ENCODE measurements at regions not wholly inside any gene's neighbourhood (a gene's known extent, or its start where the extent isn't known, plus 50 kb on each side); places are given as distances from the start of the nearest gene placed in this dataset.

- H2AFZ ChIP-seq (ENCODE audit: low read depth, low read length), result no peak overlapping the region
- H3K9ac ChIP-seq (replicated peaks; ENCODE audit: extremely low read depth, insufficient read depth, low read length), result no peak overlapping the region
- intact Hi-C loops (cut with micrococcal nuclease), result no loop called here
- POLR2A ChIA-PET, result no interaction called here
- no peaks in the 10 kb centered on the region for H4K20me1 ChIP-seq (replicated peaks; ENCODE audit: control insufficient read depth, extremely low read depth, insufficient read depth, low read length)
- H3K9me3 ChIP-seq (replicated peaks; ENCODE audit: control insufficient read depth, insufficient read depth, low read length), result no peaks in the 10 kb centered on the region
- no peaks in the 10 kb centered on the region for H3K27me3 ChIP-seq (ENCODE audit: control insufficient read depth in 2 of 2, insufficient read depth in 2 of 2, low read length in 2 of 2)
- CTCF ChIA-PET, result no interaction called here
- no TSS peak for BruUV-seq (replicated peaks)
- no peak for DNase-seq (ENCODE audit: low read depth, low spot score)
- dilution Hi-C loops (cut with MboI; ENCODE audit: extremely low pct_ligation_motif_present, low sequenced_read_pairs), result no loop called here
- TF ChIP-seq GATA2 (IDR thresholded peaks at IDR 0.05; ENCODE audit: insufficient read depth, insufficient read length, low read depth, low read length), result no peak
- no peak for TF ChIP-seq POLR2A (IDR thresholded peaks at IDR 0.05; ENCODE audit: low read depth, low read length)
- TF ChIP-seq CTCF (IDR thresholded peaks at IDR 0.05; ENCODE audit: extremely low read depth in 1 of 2, insufficient read depth in 1 of 2, low read depth in 1 of 2, low read length in 2 of 2), result no peak
- no peak for TF ChIP-seq POLR2AphosphoS5 (IDR thresholded peaks at IDR 0.05; ENCODE audit: insufficient read depth, low read depth, low read length)
- H3K36me3 ChIP-seq (ENCODE audit: control insufficient read depth in 2 of 2, extremely low read depth in 1 of 2, insufficient read depth in 2 of 2, low read length in 2 of 2), result no peaks in the 10 kb centered on the region
- no peaks in the 10 kb centered on the region for H3K4me1 ChIP-seq (ENCODE audit: control insufficient read depth, extremely low read depth, insufficient read depth, low read length)
- no peak for FAIRE-seq
- H3K9me1 ChIP-seq (replicated peaks; ENCODE audit: control insufficient read depth, extremely low read depth, insufficient read depth, low read length), result no peaks in the 10 kb centered on the region
- H3K4me2 ChIP-seq (ENCODE audit: insufficient read depth, low read length), result no peak overlapping the region
- H3K27ac ChIP-seq (ENCODE audit: insufficient read depth, low read depth, low read length), result no peak overlapping the region
- H3K4me3 ChIP-seq (replicated peaks in 1 of 3; ENCODE audit: insufficient read depth in 1 of 3, low read depth in 1 of 3, low read length in 3 of 3), result no peak overlapping the region
- H3K79me2 ChIP-seq (ENCODE audit: control insufficient read depth, insufficient read depth, low read length), result no peaks in the 10 kb centered on the region
These were observed 150.1 kb upstream of the ADAMTS16 start for GRCh38 chr5:4990017-4990416.

GRCh38 chr5:4990462-4990861, 149.7 kb upstream of the ADAMTS16 start:
- FAIRE-seq (no peak), DNase-seq (ENCODE audit: low read depth, low spot score) (no peak)
- no TSS peak for BruUV-seq (replicated peaks)
- no peak overlapping the region for H3K27ac ChIP-seq (ENCODE audit: insufficient read depth, low read depth, low read length)
- no peak overlapping the region for H2AFZ ChIP-seq (ENCODE audit: low read depth, low read length)
- no peak for TF ChIP-seq JUN (IDR thresholded peaks at IDR 0.05; ENCODE audit: borderline replicate concordance, insufficient read depth, insufficient read length, low read depth)
- TF ChIP-seq MYC (IDR thresholded peaks at IDR 0.05; ENCODE audit: low read depth, low read length), result no peak
- TF ChIP-seq CTCF (IDR thresholded peaks at IDR 0.05; ENCODE audit: extremely low read depth in 1 of 2, insufficient read depth in 1 of 2, low read depth in 1 of 2, low read length in 2 of 2), result no peak
- no peak for TF ChIP-seq EZH2 (IDR thresholded peaks at IDR 0.05; ENCODE audit: borderline replicate concordance, low read depth, low read length, severe bottlenecking)
- TF ChIP-seq GATA2 (IDR thresholded peaks at IDR 0.05; ENCODE audit: insufficient read depth, insufficient read length, low read depth, low read length), result no peak
- no peak for TF ChIP-seq MAX (IDR thresholded peaks at IDR 0.05; ENCODE audit: insufficient read depth, insufficient read length)
- no peak for TF ChIP-seq POLR2AphosphoS5 (IDR thresholded peaks at IDR 0.05; ENCODE audit: insufficient read depth, low read depth, low read length)
- TF ChIP-seq FOS (IDR thresholded peaks at IDR 0.05; ENCODE audit: borderline replicate concordance, insufficient read depth, low read length), result no peak
- TF ChIP-seq POLR2A (IDR thresholded peaks at IDR 0.05; ENCODE audit: low read depth, low read length), result no peak
- H3K9me3 ChIP-seq (replicated peaks; ENCODE audit: control insufficient read depth, insufficient read depth, low read length), result no peaks in the 10 kb centered on the region
- H3K36me3 ChIP-seq (ENCODE audit: control insufficient read depth in 2 of 2, extremely low read depth in 1 of 2, insufficient read depth in 2 of 2, low read length in 2 of 2), result no peaks in the 10 kb centered on the region
- H4K20me1 ChIP-seq (replicated peaks; ENCODE audit: control insufficient read depth, extremely low read depth, insufficient read depth, low read length), result no peaks in the 10 kb centered on the region
- no peaks in the 10 kb centered on the region for H3K79me2 ChIP-seq (ENCODE audit: control insufficient read depth, insufficient read depth, low read length)
- intact Hi-C loops (cut with micrococcal nuclease) (no loop called here), dilution Hi-C loops (cut with MboI; ENCODE audit: extremely low pct_ligation_motif_present, low sequenced_read_pairs) (no loop called here)
- ChIA-PET CTCF (no interaction called here), POLR2A (no interaction called here)
- H3K4me1 ChIP-seq (ENCODE audit: control insufficient read depth, extremely low read depth, insufficient read depth, low read length), result no peaks in the 10 kb centered on the region
- H3K27me3 ChIP-seq (ENCODE audit: control insufficient read depth in 2 of 2, insufficient read depth in 2 of 2, low read length in 2 of 2), result no peaks in the 10 kb centered on the region
- H3K4me2 ChIP-seq (ENCODE audit: insufficient read depth, low read length), result no peak overlapping the region
- H3K4me3 ChIP-seq (replicated peaks in 1 of 3; ENCODE audit: insufficient read depth in 1 of 3, low read depth in 1 of 3, low read length in 3 of 3), result no peak overlapping the region
- H3K9ac ChIP-seq (replicated peaks; ENCODE audit: extremely low read depth, insufficient read depth, low read length), result no peak overlapping the region
- H3K9me1 ChIP-seq (replicated peaks; ENCODE audit: control insufficient read depth, extremely low read depth, insufficient read depth, low read length), result no peaks in the 10 kb centered on the region
